ENCODE measurements at regions not wholly inside any gene's neighbourhood (a gene's known extent, or its start where the extent isn't known, plus 50 kb on each side); places are given as distances from the start of the nearest gene placed in this dataset.
"Not testable (repeated sequence)": the region's sequence is repeated elsewhere in the genome, so short reads cannot be mapped to it uniquely, and the experiment has no call there.

- no peak for DNase-seq
These were observed 55.4 kb upstream of the KLF14 start for GRCh38 chr7:130789436-130789835.

DNA sequence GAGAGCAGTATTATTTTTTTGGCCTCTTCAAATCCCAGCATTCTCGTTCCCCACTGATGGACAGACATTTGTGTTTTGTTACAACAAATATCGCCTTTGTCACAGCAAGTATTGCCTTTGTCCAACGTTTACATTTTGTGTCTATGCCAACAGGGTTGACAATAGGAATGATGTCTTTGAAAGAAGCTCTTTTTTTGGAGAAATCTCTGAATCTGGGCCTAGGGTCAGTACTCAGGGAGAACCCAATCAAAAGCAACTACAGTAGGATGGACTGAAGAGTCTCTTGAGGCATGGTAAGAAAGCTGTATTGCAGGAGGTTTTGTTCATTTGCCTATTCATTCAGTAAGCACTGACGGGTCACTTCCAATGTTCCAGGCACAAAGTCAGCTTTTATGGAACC lies 57.7 kb upstream of the KLF14 start:
- DNase-seq = no peak

GRCh38 chr7:130793855-130794618 lies 60.0 kb upstream of the KLF14 start:
- no peak for DNase-seq

GRCh38 chr7:130794619-130794922 lies 60.6 kb upstream of the KLF14 start:
- no peak for DNase-seq

DNA sequence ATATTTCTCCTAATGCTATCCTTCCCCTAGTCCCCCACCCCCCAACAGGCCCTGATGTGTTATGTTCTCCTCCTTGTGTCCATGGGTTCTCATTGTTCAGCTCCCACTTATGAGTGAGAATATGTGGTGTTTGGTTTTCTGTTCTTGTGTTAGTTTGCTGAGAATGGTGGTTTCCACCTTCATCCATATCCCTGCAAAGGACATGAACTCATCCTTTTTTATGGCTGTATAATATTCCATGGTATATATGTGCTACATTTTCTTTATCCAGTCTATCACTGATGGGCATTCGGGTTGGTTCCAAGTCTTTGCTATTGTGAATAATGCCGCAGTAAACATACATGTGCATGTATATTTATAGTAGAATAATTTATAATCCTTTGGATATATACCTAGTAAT lies 62.4 kb upstream of the KLF14 start:
- not testable (repeated sequence) for DNase-seq

GRCh38 chr7:130803127-130803526 lies 69.1 kb upstream of the KLF14 start:
- DNase-seq = no peak

- no peak for DNase-seq
These were observed 70.2 kb upstream of the KLF14 start for GRCh38 chr7:130804220-130804619.

DNA sequence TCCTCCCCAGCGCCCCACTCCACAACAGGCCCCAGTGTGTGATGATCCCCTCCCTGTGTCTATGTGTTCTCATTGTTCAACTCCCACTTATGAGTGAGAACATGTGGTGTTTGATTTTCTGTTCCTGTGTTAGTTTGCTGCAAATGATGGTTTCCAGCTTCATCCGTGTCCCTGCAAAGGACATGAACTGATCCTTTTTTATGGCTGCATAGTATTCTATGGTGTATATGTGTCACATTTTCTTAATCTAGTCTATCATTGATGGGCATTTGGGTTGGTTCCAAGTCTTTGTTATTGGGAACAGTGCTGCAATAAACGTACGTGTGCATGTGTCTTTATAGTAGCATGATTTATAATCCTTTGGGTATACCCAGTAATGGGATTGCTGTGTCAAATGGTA lies 78.8 kb upstream of the KLF14 start:
- DNase-seq = not testable (repeated sequence)

GRCh38 chr7:130814778-130815335 lies 80.8 kb upstream of the KLF14 start:
- no peak for DNase-seq

DNA sequence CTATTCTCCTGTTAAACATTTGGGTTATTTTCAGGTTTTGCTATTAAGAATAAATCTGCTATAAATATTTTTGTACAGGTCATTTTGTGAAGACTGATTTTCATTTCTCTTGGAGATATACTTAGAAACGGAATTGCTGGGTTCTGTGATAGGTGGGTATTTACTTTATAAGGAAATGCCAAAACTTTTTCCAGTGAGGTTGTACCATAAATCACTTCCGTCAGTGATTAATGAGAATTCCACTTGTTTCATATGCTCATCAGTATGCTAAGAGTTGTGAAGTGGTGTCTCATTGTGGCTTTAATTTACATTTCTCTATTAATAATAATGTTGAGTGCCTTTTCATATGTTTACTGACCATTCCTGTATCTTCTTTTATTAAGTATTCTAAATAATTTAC lies 84.0 kb upstream of the KLF14 start:
- DNase-seq = no peak

DNA sequence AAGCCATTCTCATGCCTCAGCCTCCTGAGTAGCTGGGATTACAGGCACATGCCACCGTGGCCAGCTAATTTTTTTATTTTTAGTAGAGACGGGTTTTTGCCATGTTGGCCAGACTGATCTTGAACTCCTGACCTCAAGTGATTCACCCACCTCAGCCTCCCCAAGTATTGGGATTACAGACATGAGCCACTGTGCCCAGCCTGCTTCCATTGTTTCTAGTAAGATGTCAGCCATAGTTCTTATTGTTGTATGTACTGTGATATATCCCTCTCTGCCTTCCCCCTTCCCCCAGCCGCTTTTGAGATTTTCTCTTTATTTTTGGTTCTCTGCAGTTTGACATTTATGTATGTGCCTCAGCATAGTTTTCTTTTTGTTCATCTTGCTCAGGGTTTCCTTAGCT lies 87.9 kb upstream of the KLF14 start:
- DNase-seq = no peak

DNA sequence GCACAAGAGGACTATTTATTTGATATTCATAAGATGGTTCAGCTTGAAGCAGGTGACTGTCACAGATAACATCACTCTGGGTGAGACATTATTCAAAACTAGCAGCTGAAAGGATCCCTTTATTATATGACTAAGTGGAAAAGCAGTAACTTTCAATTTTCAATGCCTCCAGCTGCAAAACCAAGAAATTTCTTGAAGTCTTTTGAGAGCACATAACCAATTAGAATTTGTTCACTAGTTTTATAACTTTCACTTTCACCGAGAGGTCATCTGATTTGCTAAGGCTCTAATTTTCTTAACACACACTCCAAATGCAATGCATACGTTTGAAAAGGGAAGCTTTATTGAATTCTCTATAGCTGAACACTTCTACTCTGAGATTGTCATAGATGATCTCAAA lies 88.6 kb upstream of the KLF14 start:
- DNase-seq = no peak

DNA sequence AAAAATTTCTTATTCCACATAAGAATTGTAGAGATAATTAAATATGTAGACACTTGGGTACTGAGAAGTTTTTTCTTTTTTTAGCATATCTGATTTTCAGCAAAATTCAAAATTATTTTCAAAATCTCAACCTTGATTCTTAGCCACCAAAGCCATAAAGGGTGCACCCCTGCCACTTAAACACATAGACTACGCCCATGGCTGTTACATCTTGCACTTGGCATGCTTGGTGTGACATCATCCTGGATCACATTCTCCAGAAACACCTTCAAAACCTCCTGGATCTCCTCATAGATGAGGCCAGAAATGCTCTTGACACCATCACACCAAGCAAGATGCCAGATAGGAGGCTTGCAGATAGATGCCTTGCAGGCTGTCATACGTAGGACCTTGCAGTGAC lies 89.1 kb upstream of the KLF14 start:
- DNase-seq = no peak

DNA sequence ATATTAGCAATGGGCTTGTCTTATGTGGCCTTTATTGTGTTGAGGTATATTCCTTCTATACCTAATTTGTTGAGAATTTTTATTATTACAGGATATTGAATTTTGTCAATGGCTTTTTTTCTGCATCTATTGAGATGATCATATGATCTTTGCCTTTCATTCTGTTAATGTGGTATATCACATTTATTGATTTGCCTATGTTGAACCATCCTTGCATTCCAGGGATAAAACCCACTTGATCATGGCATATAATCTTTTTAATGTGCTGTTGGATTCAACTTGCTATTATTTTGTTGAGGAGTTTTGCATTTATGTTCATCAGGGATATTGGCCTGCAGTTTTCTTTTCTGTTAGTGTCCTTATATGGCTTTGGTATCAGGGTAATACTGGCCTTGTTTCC lies 91.8 kb upstream of the KLF14 start:
- no peak for DNase-seq

- DNase-seq = no peak
These were observed 95.4 kb upstream of the KLF14 start for GRCh38 chr7:130829415-130829814.

DNA sequence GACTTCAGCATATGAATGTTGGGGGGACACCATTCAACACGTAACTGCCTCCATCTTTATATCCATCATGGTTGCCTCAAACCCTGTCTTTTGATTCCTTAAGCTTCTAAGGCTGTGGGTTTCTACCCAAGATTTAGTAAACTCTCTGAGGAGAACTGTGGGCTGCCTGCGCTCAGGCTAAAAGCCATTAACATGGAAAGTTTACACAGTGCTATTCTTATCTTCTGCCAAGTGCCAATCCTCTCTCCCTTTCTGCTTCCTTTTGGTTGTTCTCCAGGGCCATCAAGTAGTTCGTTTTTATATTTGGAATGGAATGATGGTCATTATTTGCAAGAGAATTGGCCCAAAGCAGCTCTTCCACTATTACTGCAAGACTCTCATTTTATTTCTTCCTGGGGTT lies 97.3 kb upstream of the KLF14 start:
- DNase-seq = no peak

DNA sequence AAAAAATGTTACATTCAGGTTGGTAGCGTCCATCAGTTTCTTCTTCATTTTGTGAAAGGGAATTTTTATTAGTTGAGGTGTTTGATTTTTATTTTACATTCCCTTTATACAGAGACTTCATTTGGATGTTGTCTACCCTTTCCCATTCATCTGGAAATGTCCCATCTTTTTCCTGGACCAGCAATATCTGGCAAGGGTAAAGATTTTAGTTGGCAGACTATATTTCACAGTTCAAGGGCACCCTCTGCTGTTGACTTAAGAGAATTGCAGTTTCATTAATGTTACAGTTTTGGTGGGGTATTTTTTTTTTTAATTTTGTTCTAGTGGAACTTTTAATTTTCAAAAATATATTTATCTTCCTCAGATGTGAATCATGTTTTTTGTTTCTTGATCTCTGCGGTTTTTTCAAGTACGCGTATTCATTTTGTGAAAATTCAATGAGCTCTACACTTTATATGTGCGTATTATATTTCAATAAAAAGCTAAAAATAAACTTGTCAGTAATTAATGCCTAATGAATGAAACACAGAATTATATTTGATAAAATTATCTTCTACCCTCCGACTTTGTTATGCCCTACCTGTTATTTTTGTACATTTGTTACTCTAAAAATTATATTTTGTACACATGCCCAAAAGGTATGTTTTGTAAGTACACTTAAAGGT lies 97.9 kb upstream of the KLF14 start:
- DNase-seq = no peak

DNA sequence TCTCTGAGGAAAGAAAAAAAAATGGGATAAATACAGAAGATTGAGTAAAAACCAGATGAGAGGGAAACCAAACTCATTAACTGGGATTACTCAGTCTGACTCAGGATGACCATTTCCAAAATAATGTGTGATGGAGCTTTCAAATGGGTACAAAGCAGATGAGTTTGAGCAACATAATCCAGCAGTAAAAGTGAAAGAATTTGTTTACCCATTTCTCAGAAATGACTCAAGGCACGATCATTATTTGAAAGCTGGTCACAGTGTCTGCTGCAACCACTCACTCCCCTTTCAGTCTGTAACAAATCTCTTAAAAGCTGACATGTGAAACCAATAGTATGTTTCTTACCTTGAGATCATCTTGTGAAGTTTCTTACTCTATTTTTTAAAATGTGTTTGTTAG lies 104.7 kb upstream of the KLF14 start:
- no peak for DNase-seq

DNA sequence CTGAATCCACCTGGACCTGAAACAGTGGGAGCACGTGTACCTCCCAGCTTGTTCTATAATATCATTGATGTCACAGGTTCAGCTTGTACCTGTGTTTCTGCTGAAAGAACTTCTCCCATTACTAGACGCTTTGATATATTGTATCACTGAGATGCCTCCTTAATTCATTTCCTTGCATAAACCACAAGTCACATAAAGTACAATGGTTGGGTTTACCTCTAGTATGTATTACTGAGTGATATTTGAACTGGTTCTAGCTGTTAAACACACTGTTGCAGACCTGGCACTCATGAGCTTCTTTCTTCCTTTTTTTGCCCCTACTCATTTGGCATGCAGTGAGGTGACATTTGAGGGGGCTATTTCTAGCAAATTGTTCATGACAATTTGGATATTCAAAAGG lies 106.6 kb upstream of the KLF14 start:
- no peak for DNase-seq

DNA sequence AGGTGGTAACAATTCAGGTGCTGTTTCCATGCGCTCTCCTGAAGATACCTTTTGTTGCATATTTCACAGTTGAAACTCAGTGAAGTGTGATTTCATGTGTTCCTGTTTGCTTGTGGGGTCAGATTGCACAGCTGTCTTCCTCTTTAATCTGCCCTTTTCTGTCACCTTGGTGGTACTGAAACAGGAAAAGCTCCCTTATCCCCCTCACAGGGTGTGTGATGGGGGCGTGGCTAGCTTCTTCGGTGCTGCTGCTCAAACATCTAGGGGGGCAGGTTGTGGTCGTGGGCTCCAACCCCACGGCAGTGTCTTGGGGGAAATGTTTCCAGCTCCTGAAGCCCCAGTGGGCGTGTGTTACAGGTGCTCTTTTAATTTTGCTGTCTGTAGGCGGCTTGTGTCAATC lies 107.4 kb upstream of the KLF14 start:
- no peak for DNase-seq

GRCh38 chr7:130843703-130844102 lies 109.7 kb upstream of the KLF14 start:
- no peak for DNase-seq

- no peak for DNase-seq
These were observed 111.0 kb upstream of the KLF14 start for GRCh38 chr7:130844811-130845580.

DNA sequence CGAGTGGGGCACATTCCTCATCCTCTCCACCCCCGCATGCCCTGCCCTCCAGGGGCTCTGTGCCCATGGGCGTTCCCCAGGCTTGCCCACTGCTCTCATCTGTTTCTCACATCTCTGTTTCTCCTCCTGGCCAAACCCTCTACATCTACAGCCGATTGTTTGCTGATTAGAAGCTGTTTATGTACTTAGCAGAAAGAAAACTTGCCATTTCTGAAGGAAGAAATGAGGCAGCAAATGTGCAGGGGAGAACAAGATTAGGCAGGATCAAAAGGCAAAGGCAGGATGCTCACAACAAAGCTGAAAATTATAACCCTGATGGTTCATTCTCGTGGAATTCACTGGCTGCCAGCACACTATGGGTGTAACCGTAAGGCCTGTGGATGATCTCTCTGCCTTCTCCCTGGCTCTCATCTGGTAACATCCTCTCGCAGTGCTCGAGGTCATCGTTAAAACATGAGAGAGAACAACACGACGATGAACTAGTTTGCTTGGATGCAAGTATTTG lies 111.6 kb upstream of the KLF14 start:
- DNase-seq = no peak

- no peak for DNase-seq
These were observed 115.6 kb upstream of the KLF14 start for GRCh38 chr7:130849604-130850003.
